ENCODE measurements at regions not wholly inside any gene's neighbourhood (a gene's known extent, or its start where the extent isn't known, plus 50 kb on each side); places are given as distances from the start of the nearest gene placed in this dataset.
"Not testable (repeated sequence)": the region's sequence is repeated elsewhere in the genome, so short reads cannot be mapped to it uniquely, and the experiment has no call there.

- Histone ChIP-seq H3K36me3 (ENCODE audit: insufficient read depth, low read length) (no peaks in the 10 kb centered on the region), H3K27ac (ENCODE audit: low read depth, low read length) (no peak overlapping the region), H3K4me3 (ENCODE audit: low read length) (no peak overlapping the region), H3K9me3 (ENCODE audit: low read length) (no peaks in the 10 kb centered on the region), H3K27me3 (ENCODE audit: insufficient read depth, low read length, poor library complexity, severe bottlenecking) (no peaks in the 10 kb centered on the region), H3K4me1 (ENCODE audit: insufficient read depth, low read length) (no peaks in the 10 kb centered on the region)
- peaks cover 0 to 4% (median 0%) of the 10 kb centered on the region in 5 donors for H3K9me3 Mint-ChIP-seq
- peak overlapping the region in 1 of 8 donors; percentile 32 for H3K27ac Mint-ChIP-seq
- no peak overlapping the region for H3K4me3 Mint-ChIP-seq
- no peaks in the 10 kb centered on the region for H3K27me3 Mint-ChIP-seq
- ChIA-PET POLR2A (no interaction called here), CTCF (no interaction called here)
- no peaks in the 10 kb centered on the region for H3K36me3 Mint-ChIP-seq
- no peaks in the 10 kb centered on the region for H3K4me1 Mint-ChIP-seq
- DNase-seq: no peak
Observed at GRCh38 chrX:121635141-121635540, 587.7 kb downstream of the GLUD2 start.

DNA sequence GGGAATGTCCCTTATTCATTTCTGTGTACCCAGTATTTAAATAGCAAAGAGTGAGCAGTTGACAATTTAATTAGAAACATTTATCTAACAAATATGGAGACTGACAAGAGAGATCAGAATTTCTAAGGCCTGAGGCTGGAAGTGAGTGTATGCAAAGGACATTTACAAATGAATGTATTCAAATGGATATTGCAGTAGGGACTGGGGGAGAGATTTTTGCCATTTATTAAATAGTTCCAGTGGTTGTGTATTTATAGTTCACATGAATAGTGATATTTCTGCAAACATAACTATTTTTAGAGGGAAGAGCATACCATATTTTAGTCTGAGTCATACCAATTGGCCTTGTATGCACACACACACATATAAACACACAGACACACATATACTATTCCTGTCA lies 592.4 kb downstream of the GLUD2 start:
- Histone ChIP-seq H3K4me1 (ENCODE audit: insufficient read depth, low read length) (no peaks in the 10 kb centered on the region), H3K27ac (ENCODE audit: low read depth, low read length) (no peak overlapping the region), H3K4me3 (ENCODE audit: low read length) (no peak overlapping the region), H3K36me3 (ENCODE audit: insufficient read depth, low read length) (no peaks in the 10 kb centered on the region), H3K9me3 (ENCODE audit: low read length) (no peaks in the 10 kb centered on the region), H3K27me3 (ENCODE audit: insufficient read depth, low read length, poor library complexity, severe bottlenecking) (no peaks in the 10 kb centered on the region)
- Mint-ChIP-seq H3K9me3 (peaks cover 0 to 2% (median 0%) of the 10 kb centered on the region in 5 donors), H3K4me1 (no peaks in the 10 kb centered on the region), H3K27me3 (no peaks in the 10 kb centered on the region), H3K27ac (no peak overlapping the region), H3K4me3 (no peak overlapping the region), H3K36me3 (no peaks in the 10 kb centered on the region)
- ChIA-PET POLR2A (no interaction called here), CTCF (no interaction called here)
- DNase-seq: no peak

DNA sequence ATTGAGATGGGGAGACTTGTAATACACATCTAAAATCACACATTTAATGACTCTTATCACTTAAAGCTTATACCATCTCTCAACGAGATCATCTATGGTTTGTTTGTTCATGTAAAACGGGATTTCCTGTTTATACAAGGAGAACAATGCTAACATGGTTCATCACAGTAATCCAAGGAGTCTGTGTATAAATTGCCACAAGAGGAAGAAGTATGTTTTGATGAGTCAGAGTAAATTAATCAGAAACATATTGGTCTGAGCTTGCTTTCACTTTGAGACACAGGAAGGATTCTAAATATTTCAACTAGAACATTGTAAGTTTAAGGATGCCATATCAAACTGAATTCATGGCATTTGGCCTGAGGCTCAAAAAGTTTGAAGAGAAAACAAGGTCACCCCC lies 594.1 kb downstream of the GLUD2 start:
- Histone ChIP-seq H3K9me3 (ENCODE audit: low read length) (no peaks in the 10 kb centered on the region), H3K36me3 (ENCODE audit: insufficient read depth, low read length) (no peaks in the 10 kb centered on the region), H3K4me3 (ENCODE audit: low read length) (no peak overlapping the region), H3K4me1 (ENCODE audit: insufficient read depth, low read length) (no peaks in the 10 kb centered on the region), H3K27me3 (ENCODE audit: insufficient read depth, low read length, poor library complexity, severe bottlenecking) (no peaks in the 10 kb centered on the region), H3K27ac (ENCODE audit: low read depth, low read length) (no peak overlapping the region)
- H3K27me3 Mint-ChIP-seq: no peaks in the 10 kb centered on the region
- H3K4me3 Mint-ChIP-seq: no peak overlapping the region
- ChIA-PET CTCF (no interaction called here), POLR2A (no interaction called here)
- no peak overlapping the region for H3K27ac Mint-ChIP-seq
- DNase-seq: no peak
- H3K4me1 Mint-ChIP-seq: no peaks in the 10 kb centered on the region
- H3K36me3 Mint-ChIP-seq: no peaks in the 10 kb centered on the region
- H3K9me3 Mint-ChIP-seq: no peaks in the 10 kb centered on the region

- Mint-ChIP-seq H3K27me3 (no peaks in the 10 kb centered on the region), H3K4me3 (no peak overlapping the region), H3K36me3 (no peaks in the 10 kb centered on the region), H3K4me1 (no peaks in the 10 kb centered on the region), H3K27ac (no peak overlapping the region), H3K9me3 (no peaks in the 10 kb centered on the region)
- ChIA-PET CTCF (no interaction called here), POLR2A (no interaction called here)
- no peaks in the 10 kb centered on the region for H3K4me1 ChIP-seq (ENCODE audit: insufficient read depth, low read length)
- no peaks in the 10 kb centered on the region for H3K9me3 ChIP-seq (ENCODE audit: low read length)
- H3K27me3 ChIP-seq (ENCODE audit: insufficient read depth, low read length, poor library complexity, severe bottlenecking): no peaks in the 10 kb centered on the region
- H3K36me3 ChIP-seq (ENCODE audit: insufficient read depth, low read length): no peaks in the 10 kb centered on the region
- no peak overlapping the region for H3K27ac ChIP-seq (ENCODE audit: low read depth, low read length)
- DNase-seq: no peak
- H3K4me3 ChIP-seq (ENCODE audit: low read length): no peak overlapping the region
Observed at GRCh38 chrX:121642415-121642814, 595.0 kb downstream of the GLUD2 start.

DNA sequence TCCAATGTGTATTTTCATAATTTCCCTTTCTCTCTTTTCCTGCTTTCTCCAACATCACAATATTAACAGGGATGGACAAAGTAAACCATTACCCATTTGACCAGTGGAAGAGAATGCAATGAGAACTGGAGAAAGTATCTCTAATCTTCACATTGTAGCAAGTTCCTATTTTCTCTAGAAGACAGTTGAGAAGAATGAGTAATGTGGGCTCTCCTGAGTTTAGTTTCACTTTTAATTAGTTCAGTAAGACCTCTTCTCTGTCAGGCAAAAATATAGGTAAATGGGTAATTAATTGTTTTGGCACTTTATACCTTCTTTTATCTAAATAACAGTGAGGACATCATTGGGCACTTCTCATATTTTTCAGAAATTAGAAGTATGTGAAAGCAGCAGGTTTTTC lies 602.0 kb downstream of the GLUD2 start:
- ChIA-PET POLR2A (no interaction called here), CTCF (no interaction called here)
- no peak for DNase-seq
- H3K27me3 ChIP-seq (ENCODE audit: insufficient read depth, low read length, poor library complexity, severe bottlenecking): no peaks in the 10 kb centered on the region
- Mint-ChIP-seq H3K4me3 (peak overlapping the region in 1 of 7 donors; percentile 16), H3K4me1 (no peaks in the 10 kb centered on the region), H3K36me3 (no peaks in the 10 kb centered on the region), H3K27me3 (no peaks in the 10 kb centered on the region), H3K27ac (no peak overlapping the region), H3K9me3 (peaks cover 0 to 2% (median 0%) of the 10 kb centered on the region in 5 donors)
- H3K36me3 ChIP-seq (ENCODE audit: insufficient read depth, low read length): no peaks in the 10 kb centered on the region
- H3K4me1 ChIP-seq (ENCODE audit: insufficient read depth, low read length): no peaks in the 10 kb centered on the region
- H3K27ac ChIP-seq (ENCODE audit: low read depth, low read length): no peak overlapping the region
- no peaks in the 10 kb centered on the region for H3K9me3 ChIP-seq (ENCODE audit: low read length)
- no peak overlapping the region for H3K4me3 ChIP-seq (ENCODE audit: low read length)

DNA sequence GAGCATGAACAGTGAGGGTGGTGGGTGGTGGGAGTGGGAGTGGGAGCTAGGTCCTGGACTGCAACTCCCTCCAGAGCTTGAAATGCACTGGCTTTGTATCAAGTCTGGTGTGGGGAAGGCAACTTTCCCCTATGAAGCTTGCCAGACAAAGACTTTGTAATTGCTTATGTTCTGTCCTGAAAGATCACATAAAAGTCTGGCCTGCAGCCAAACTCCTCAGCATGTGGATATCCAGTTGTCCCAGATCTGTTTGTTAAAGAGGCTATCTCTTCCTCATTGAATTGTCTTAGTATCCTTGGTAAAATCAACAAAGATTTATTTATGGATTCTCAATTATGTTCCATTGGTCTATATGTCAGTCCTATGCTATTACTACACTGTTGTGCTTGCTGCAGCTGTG lies 607.9 kb downstream of the GLUD2 start:
- no peak for DNase-seq
- H3K4me3 Mint-ChIP-seq: no peak overlapping the region
- H3K27me3 ChIP-seq (ENCODE audit: insufficient read depth, low read length, poor library complexity, severe bottlenecking): no peaks in the 10 kb centered on the region
- no peaks in the 10 kb centered on the region for H3K4me1 ChIP-seq (ENCODE audit: insufficient read depth, low read length)
- H3K36me3 ChIP-seq (ENCODE audit: insufficient read depth, low read length): no peaks in the 10 kb centered on the region
- no peaks in the 10 kb centered on the region for H3K4me1 Mint-ChIP-seq
- H3K9me3 Mint-ChIP-seq: peaks cover 0 to 2% (median 0%) of the 10 kb centered on the region in 5 donors
- ChIA-PET CTCF (no interaction called here), POLR2A (no interaction called here)
- no peaks in the 10 kb centered on the region for H3K27me3 Mint-ChIP-seq
- no peak overlapping the region for H3K27ac Mint-ChIP-seq
- H3K4me3 ChIP-seq (ENCODE audit: low read length): no peak overlapping the region
- H3K36me3 Mint-ChIP-seq: no peaks in the 10 kb centered on the region
- H3K27ac ChIP-seq (ENCODE audit: low read depth, low read length): no peak overlapping the region
- no peaks in the 10 kb centered on the region for H3K9me3 ChIP-seq (ENCODE audit: low read length)

- Mint-ChIP-seq H3K4me3 (no peak overlapping the region), H3K27me3 (no peaks in the 10 kb centered on the region), H3K36me3 (no peaks in the 10 kb centered on the region), H3K4me1 (no peaks in the 10 kb centered on the region), H3K9me3 (peaks cover 0 to 3% (median 0%) of the 10 kb centered on the region in 5 donors), H3K27ac (no peak overlapping the region)
- no peaks in the 10 kb centered on the region for H3K36me3 ChIP-seq (ENCODE audit: insufficient read depth, low read length)
- no peaks in the 10 kb centered on the region for H3K9me3 ChIP-seq (ENCODE audit: low read length)
- CTCF ChIA-PET: no interaction called here
- H3K4me3 ChIP-seq (ENCODE audit: low read length): no peak overlapping the region
- no peaks in the 10 kb centered on the region for H3K4me1 ChIP-seq (ENCODE audit: insufficient read depth, low read length)
- H3K27me3 ChIP-seq (ENCODE audit: insufficient read depth, low read length, poor library complexity, severe bottlenecking): no peaks in the 10 kb centered on the region
- POLR2A ChIA-PET: no interaction called here
- DNase-seq: no peak
- no peak overlapping the region for H3K27ac ChIP-seq (ENCODE audit: low read depth, low read length)
Observed at GRCh38 chrX:121666171-121666570, 618.8 kb downstream of the GLUD2 start.

DNA sequence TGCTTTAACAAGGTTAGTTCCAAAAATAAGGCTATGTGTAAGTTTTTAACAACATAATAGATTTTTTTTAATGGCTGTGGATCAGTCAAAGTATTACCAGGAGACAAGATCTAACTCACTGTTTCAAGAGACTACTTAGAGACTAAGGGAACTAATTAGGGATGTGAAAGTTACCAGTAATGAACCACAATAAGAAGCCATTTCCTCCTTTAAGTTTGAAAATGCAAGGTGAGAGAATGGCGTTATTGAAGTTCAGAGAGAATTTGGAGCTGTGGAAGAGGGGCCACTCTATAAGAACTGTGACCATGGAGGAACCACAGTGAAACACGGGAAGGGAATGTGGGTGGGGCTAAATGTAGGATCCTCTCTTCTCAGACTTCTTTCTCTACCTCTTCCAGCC lies 624.2 kb downstream of the GLUD2 start:
- H3K27me3 ChIP-seq (ENCODE audit: insufficient read depth, low read length, poor library complexity, severe bottlenecking): no peaks in the 10 kb centered on the region
- Mint-ChIP-seq H3K27me3 (no peaks in the 10 kb centered on the region), H3K36me3 (no peaks in the 10 kb centered on the region), H3K4me1 (no peaks in the 10 kb centered on the region), H3K27ac (no peak overlapping the region), H3K4me3 (no peak overlapping the region), H3K9me3 (peaks cover 7 to 15% (median 13%) of the 10 kb centered on the region in 5 donors)
- no peaks in the 10 kb centered on the region for H3K36me3 ChIP-seq (ENCODE audit: insufficient read depth, low read length)
- H3K4me3 ChIP-seq (ENCODE audit: low read length): no peak overlapping the region
- no peaks in the 10 kb centered on the region for H3K9me3 ChIP-seq (ENCODE audit: low read length)
- no peak for DNase-seq
- no peak overlapping the region for H3K27ac ChIP-seq (ENCODE audit: low read depth, low read length)
- CTCF ChIA-PET: no interaction called here
- POLR2A ChIA-PET: no interaction called here
- H3K4me1 ChIP-seq (ENCODE audit: insufficient read depth, low read length): no peaks in the 10 kb centered on the region

DNA sequence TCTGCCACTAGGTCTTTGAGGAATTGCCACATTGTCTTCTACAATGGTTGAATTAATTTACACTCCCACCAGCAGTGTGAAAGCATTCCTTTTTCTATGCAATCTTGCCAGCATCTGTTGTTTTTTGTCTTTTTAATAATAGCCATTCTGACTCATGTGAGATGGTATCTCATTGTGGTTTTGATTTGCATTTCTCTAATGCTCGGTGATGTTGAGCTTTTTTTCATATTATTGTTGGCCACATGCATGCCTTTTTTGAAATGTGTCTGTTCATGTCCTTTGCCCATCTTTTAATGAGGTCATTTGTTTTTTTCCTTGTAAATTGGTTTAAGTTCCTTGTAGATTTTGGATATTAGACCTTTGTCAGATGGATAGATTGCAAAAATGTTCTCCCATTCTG lies 661.8 kb downstream of the GLUD2 start:
- H3K27me3 ChIP-seq (ENCODE audit: insufficient read depth, low read length, poor library complexity, severe bottlenecking); H3K27me3 Mint-ChIP-seq; H3K4me3 ChIP-seq (ENCODE audit: low read length); DNase-seq; H3K36me3 Mint-ChIP-seq; H3K27ac ChIP-seq (ENCODE audit: low read depth, low read length); POLR2A ChIA-PET; H3K4me1 ChIP-seq (ENCODE audit: insufficient read depth, low read length); H3K4me1 Mint-ChIP-seq; H3K9me3 ChIP-seq (ENCODE audit: low read length); CTCF ChIA-PET; H3K27ac Mint-ChIP-seq; H3K4me3 Mint-ChIP-seq; H3K36me3 ChIP-seq (ENCODE audit: insufficient read depth, low read length): not testable (repeated sequence)
- peaks cover 6 to 11% (median 11%) of the 10 kb centered on the region in 5 donors for H3K9me3 Mint-ChIP-seq
